Suprapubic skin (tissue), 4 donors: ENCODE measurements at regions not wholly inside any gene's neighbourhood (a gene's known extent, or its start where the extent isn't known, plus 50 kb on each side); places are given as distances from the start of the nearest gene placed in this dataset.

Experiments
- CTCF ChIP-seq, 2 donors: fragments of 200-600 bp in 1 of 2; fragments of 450-650 bp in 1 of 2; sonication (generic) in 1 of 2; IDR thresholded peaks; one replicate each; pipeline ENCODE4 v1.5.1; 2016 to 2019; ENCODE audit warnings: antibody characterized with exemption in 2 of 2, mild to moderate bottlenecking in 1 of 2, moderate library complexity in 1 of 2
- EP300 ChIP-seq: sonication (generic); formaldehyde crosslinking; IDR thresholded peaks from one replicate; pipeline ENCODE4 v1.6.1; 2017; ENCODE audit warnings: antibody characterized with exemption
- POLR2A ChIP-seq, 2 donors: fragments of 450-650 bp; IDR thresholded peaks; one replicate each; pipeline ENCODE4 v1.6.1; 2017; ENCODE audit warnings: antibody characterized with exemption in 2 of 2, mild to moderate bottlenecking in 2 of 2, moderate library complexity in 2 of 2
- POLR2AphosphoS5 ChIP-seq, 3 donors: sonication (generic); formaldehyde crosslinking; IDR thresholded peaks; one replicate each; pipeline ENCODE4 v1.6.1; 2017; ENCODE audit warnings: antibody characterized with exemption in 3 of 3

DNA sequence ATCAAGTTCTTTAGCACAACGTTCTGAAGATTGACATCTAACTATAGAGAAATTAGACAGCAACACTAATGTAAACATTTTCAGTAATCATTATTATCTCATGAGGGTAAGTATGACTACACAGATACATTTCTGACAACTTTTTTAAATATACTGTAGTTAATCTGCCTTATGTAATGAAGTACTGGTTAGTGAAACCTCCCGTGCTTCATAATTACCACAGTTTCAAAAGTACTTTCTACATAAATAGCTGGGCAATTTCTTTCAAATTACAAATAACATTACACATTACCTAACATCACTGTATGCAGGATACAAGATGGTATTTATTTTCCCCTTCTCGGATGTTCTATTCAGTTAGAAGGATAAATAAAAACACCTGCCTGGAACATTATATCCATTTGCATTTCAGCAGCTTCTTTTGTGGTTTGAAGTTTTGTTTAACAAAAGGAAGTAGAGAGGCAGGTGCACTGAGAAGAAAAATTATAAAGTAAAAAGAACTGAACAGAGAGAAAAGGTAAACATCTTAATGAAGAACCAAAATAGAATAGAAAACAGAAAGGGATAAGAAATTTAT, 1241.5 kb upstream of the GBE1 start:
- TF ChIP-seq CTCF (IDR thresholded peaks at IDR 0.05) = no peak
- TF ChIP-seq POLR2A (IDR thresholded peaks at IDR 0.05) = no peak
- TF ChIP-seq EP300 = no peak
- no peak for TF ChIP-seq POLR2AphosphoS5 (IDR thresholded peaks at IDR 0.05)
